Activated T-cell treated with anti-CD3 and anti-CD28 coated beads, Interleukin-2, amount 50 U/mL, for 72 hours (primary cell): ENCODE measurements at regions not wholly inside any gene's neighbourhood (a gene's known extent, or its start where the extent isn't known, plus 50 kb on each side); places are given as distances from the start of the nearest gene placed in this dataset.
"Not testable (repeated sequence)": the region's sequence is repeated elsewhere in the genome, so short reads cannot be mapped to it uniquely, and the experiment has no call there.

Experiments used
- ATAC-seq, 2 donors: fragments of 150-1000 bp; cut with Tn5 transposase; replicated peaks in 1 of 2; 2 replicates each; pipeline ENCODE4 v1.10.0; 2021; ENCODE audit warnings: moderate library complexity in 2 of 2, mild to moderate bottlenecking in 1 of 2
- DNase-seq, 2 donors: peaks; one replicate each; pipeline ENCODE4 v3.0.0; 2021 to 2022; ENCODE audit warnings: mixed read lengths in 1 of 2
- H3K27ac Mint-ChIP-seq: one replicate; pipeline ENCODE4 v1.8.0; 2022; ENCODE audit warnings: mild to moderate bottlenecking, moderate library complexity, mixed read lengths
- H3K27me3 Mint-ChIP-seq: one replicate; pipeline ENCODE4 v1.8.0; 2022; ENCODE audit warnings: low read depth, mixed read lengths
- H3K36me3 Mint-ChIP-seq, 2 donors: one replicate each; pipeline ENCODE4 v1.8.0; 2022; ENCODE audit warnings: mixed read lengths in 2 of 2, mild to moderate bottlenecking in 1 of 2; ENCODE audit not compliant: insufficient read depth in 2 of 2
- H3K4me1 Mint-ChIP-seq: one replicate; pipeline ENCODE4 v1.8.0; 2022; ENCODE audit warnings: low read depth, mixed read lengths
- H3K4me3 Mint-ChIP-seq, 2 donors: one replicate each; pipeline ENCODE4 v1.8.0; 2022; ENCODE audit warnings: mild to moderate bottlenecking in 2 of 2, mixed read lengths in 2 of 2, moderate library complexity in 2 of 2
- H3K9me3 Mint-ChIP-seq, 2 donors: one replicate each; pipeline ENCODE4 v1.8.0; 2022; ENCODE audit warnings: mixed read lengths in 2 of 2

GRCh38 chr9:71479621-71480020 lies 288.7 kb downstream of the CEMIP2 start:
- no peaks in the 10 kb centered on the region for H3K4me1 Mint-ChIP-seq
- ATAC-seq = no peak
- H3K4me3 Mint-ChIP-seq = no peak overlapping the region
- no peak overlapping the region for H3K27ac Mint-ChIP-seq
- no peaks in the 10 kb centered on the region for H3K36me3 Mint-ChIP-seq
- H3K27me3 Mint-ChIP-seq = peaks cover 5% of the 10 kb centered on the region
- H3K9me3 Mint-ChIP-seq = no peaks in the 10 kb centered on the region
- no peak for DNase-seq

DNA sequence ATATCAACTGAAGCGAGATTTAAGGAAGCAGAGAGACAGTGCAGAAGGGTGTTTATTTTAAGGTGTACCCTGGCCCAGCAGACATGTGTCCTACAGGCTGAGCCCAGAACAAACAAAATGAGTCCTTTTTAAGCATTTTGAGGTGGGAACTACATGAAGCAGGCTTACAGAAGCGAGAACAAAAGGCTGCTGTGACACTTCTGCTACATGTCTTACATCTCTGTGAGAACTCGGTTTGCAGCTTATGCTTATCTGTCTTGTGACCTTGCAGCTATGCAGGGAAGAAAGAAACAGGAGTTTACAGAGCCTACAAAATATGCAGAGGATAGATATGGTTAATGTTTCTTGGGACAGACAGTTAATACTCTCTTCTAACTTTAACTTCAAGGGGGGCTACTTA lies 295.9 kb downstream of the CEMIP2 start:
- H3K27me3 Mint-ChIP-seq = peaks cover 7% of the 10 kb centered on the region
- ATAC-seq = no peak
- peaks cover 0 to 1% of the 10 kb centered on the region in 2 donors for H3K9me3 Mint-ChIP-seq
- no peaks in the 10 kb centered on the region for H3K36me3 Mint-ChIP-seq
- no peak overlapping the region for H3K4me3 Mint-ChIP-seq
- no peaks in the 10 kb centered on the region for H3K4me1 Mint-ChIP-seq
- no peak overlapping the region for H3K27ac Mint-ChIP-seq
- DNase-seq = no peak

- Mint-ChIP-seq H3K27me3 (no peaks in the 10 kb centered on the region), H3K9me3 (no peaks in the 10 kb centered on the region), H3K27ac (no peak overlapping the region), H3K36me3 (no peaks in the 10 kb centered on the region), H3K4me1 (no peaks in the 10 kb centered on the region), H3K4me3 (no peak overlapping the region)
- no peak for DNase-seq
- no peak for ATAC-seq
These were observed 302.9 kb downstream of the CEMIP2 start for GRCh38 chr9:71465392-71465791.

GRCh38 chr9:71459082-71459481 lies 309.2 kb downstream of the CEMIP2 start:
- Mint-ChIP-seq H3K4me3 (no peak overlapping the region), H3K4me1 (no peaks in the 10 kb centered on the region), H3K9me3 (no peaks in the 10 kb centered on the region), H3K36me3 (no peaks in the 10 kb centered on the region), H3K27me3 (peaks cover 7% of the 10 kb centered on the region), H3K27ac (no peak overlapping the region)
- ATAC-seq (no peak), DNase-seq (no peak)

GRCh38 chr9:71446473-71447411 lies 321.6 kb downstream of the CEMIP2 start:
- peak; percentile 37 to 61 for DNase-seq
- peaks cover 43% of the 10 kb centered on the region for H3K27me3 Mint-ChIP-seq
- peaks cover 0 to 3% of the 10 kb centered on the region in 2 donors for H3K9me3 Mint-ChIP-seq
- H3K4me3 Mint-ChIP-seq = peak overlapping the region; percentile 74 to 84
- no peak overlapping the region for H3K27ac Mint-ChIP-seq
- H3K4me1 Mint-ChIP-seq = peaks cover 5% of the 10 kb centered on the region
- no peaks in the 10 kb centered on the region for H3K36me3 Mint-ChIP-seq
- peak; percentile 79 to 90 for ATAC-seq

- ATAC-seq (no peak), DNase-seq (no peak)
- peaks cover 5% of the 10 kb centered on the region for H3K4me1 Mint-ChIP-seq
- H3K36me3 Mint-ChIP-seq = no peaks in the 10 kb centered on the region
- peaks cover 0 to 2% of the 10 kb centered on the region in 2 donors for H3K9me3 Mint-ChIP-seq
- no peak overlapping the region for H3K27ac Mint-ChIP-seq
- H3K4me3 Mint-ChIP-seq = peak overlapping the region; percentile 74 to 84
- peaks cover 43% of the 10 kb centered on the region for H3K27me3 Mint-ChIP-seq
These were observed 322.2 kb downstream of the CEMIP2 start for GRCh38 chr9:71446106-71446472.

GRCh38 chr9:71442937-71443336 lies 321.5 kb upstream of the TRPM3 start:
- H3K27me3 Mint-ChIP-seq = peaks cover 29% of the 10 kb centered on the region
- ATAC-seq (no peak), DNase-seq (no peak)
- peaks cover 5% of the 10 kb centered on the region for H3K4me1 Mint-ChIP-seq
- H3K4me3 Mint-ChIP-seq = no peak overlapping the region
- H3K27ac Mint-ChIP-seq = no peak overlapping the region
- H3K36me3 Mint-ChIP-seq = no peaks in the 10 kb centered on the region
- no peaks in the 10 kb centered on the region for H3K9me3 Mint-ChIP-seq

GRCh38 chr9:71441266-71441665 lies 319.8 kb upstream of the TRPM3 start:
- H3K4me1 Mint-ChIP-seq = no peaks in the 10 kb centered on the region
- no peak overlapping the region for H3K27ac Mint-ChIP-seq
- H3K4me3 Mint-ChIP-seq = no peak overlapping the region
- H3K27me3 Mint-ChIP-seq = peaks cover 20% of the 10 kb centered on the region
- no peaks in the 10 kb centered on the region for H3K36me3 Mint-ChIP-seq
- no peak for DNase-seq
- H3K9me3 Mint-ChIP-seq = no peaks in the 10 kb centered on the region
- ATAC-seq = no peak

DNA sequence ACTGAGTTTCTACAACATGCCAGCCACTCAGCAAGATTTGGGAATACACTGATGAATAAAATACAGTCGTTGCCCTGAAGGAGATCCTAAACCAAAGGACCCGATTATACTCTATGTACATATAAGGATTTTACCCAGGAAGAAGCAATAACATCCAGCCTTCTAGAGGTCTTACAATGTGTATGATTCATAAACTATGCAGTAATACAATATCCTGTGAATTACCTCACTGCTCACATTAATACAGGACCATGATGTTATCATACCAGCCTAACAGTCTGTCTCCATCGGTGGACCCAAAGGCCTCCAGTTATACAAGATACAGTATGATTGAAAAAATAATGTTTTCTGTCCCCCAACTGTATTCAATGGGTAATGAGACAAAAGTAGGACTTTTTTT lies 310.5 kb upstream of the TRPM3 start:
- no peaks in the 10 kb centered on the region for H3K4me1 Mint-ChIP-seq

DNA sequence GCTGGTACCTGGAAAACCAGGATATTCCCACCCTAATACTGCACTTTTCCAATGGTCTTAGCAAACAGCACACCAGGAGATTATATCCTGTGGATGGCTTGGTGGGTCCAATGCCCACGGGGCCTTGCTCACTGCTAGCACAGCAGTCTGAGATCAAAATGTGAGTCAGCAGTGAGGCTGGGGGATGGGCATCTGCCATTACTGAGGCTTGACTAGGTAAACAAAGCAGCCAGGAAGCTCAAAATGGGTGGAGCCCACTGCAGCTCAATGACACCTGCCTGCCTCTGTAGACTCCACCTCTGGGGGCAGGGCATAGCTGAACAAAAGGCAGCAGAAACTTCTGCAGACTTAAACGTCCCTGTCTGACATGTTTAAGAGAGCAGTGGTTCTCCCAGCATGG lies 285.9 kb upstream of the TRPM3 start:
- H3K9me3 Mint-ChIP-seq, H3K36me3 Mint-ChIP-seq, H3K27ac Mint-ChIP-seq, H3K27me3 Mint-ChIP-seq, ATAC-seq, DNase-seq, H3K4me3 Mint-ChIP-seq, H3K4me1 Mint-ChIP-seq: not testable (repeated sequence)

More for the DNA sequence above, 310.5 kb upstream of the TRPM3 start:
- Mint-ChIP-seq H3K27ac (no peak overlapping the region), H3K4me3 (no peak overlapping the region), H3K27me3 (no peaks in the 10 kb centered on the region), H3K9me3 (no peaks in the 10 kb centered on the region), H3K36me3 (no peaks in the 10 kb centered on the region)
- no peak for ATAC-seq
- no peak for DNase-seq

- DNase-seq = no peak
- no peak overlapping the region for H3K27ac Mint-ChIP-seq
- ATAC-seq = no peak
- peaks cover 0 to under 1% of the 10 kb centered on the region in 2 donors for H3K36me3 Mint-ChIP-seq
- no peak overlapping the region for H3K4me3 Mint-ChIP-seq
- no peaks in the 10 kb centered on the region for H3K4me1 Mint-ChIP-seq
- H3K9me3 Mint-ChIP-seq = no peaks in the 10 kb centered on the region
- no peaks in the 10 kb centered on the region for H3K27me3 Mint-ChIP-seq
These were observed 281.7 kb upstream of the TRPM3 start for GRCh38 chr9:71403106-71403505.

DNA sequence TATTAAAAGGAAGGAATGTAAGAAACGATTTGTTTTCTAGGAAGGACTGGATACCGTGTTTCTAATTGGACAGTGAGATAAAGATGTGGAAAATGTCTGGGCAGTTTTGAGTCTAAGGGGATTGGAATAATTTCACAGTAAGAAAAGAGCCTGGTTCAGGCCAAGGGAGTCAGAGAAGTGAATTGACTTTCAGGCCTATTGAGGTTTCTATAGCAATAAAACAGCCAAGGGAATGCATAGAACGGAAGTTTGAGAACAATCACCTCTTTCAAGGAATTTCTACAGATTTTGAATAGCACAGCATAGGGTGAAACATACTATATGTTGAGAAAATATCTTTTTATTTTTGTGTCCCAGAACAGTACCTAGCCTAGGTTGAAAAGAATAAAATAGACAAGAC lies 271.6 kb upstream of the TRPM3 start:
- DNase-seq = no peak
- no peaks in the 10 kb centered on the region for H3K4me1 Mint-ChIP-seq
- ATAC-seq = no peak
- H3K27ac Mint-ChIP-seq = no peak overlapping the region
- no peak overlapping the region for H3K4me3 Mint-ChIP-seq
- H3K36me3 Mint-ChIP-seq = no peaks in the 10 kb centered on the region
- no peaks in the 10 kb centered on the region for H3K9me3 Mint-ChIP-seq
- no peaks in the 10 kb centered on the region for H3K27me3 Mint-ChIP-seq

GRCh38 chr9:71384343-71384742 lies 262.9 kb upstream of the TRPM3 start:
- H3K36me3 Mint-ChIP-seq = no peaks in the 10 kb centered on the region
- H3K4me1 Mint-ChIP-seq = no peaks in the 10 kb centered on the region
- no peak overlapping the region for H3K27ac Mint-ChIP-seq
- DNase-seq (no peak), ATAC-seq (no peak)
- no peaks in the 10 kb centered on the region for H3K9me3 Mint-ChIP-seq
- H3K27me3 Mint-ChIP-seq = peaks cover 6% of the 10 kb centered on the region
- H3K4me3 Mint-ChIP-seq = no peak overlapping the region
